ENCODE measurements at regions not wholly inside any gene's neighbourhood (a gene's known extent, or its start where the extent isn't known, plus 50 kb on each side); places are given as distances from the start of the nearest gene placed in this dataset.
A peak's percentile ranks its signal among the peaks of the same experiment; 100 is the strongest.
"Not testable (repeated sequence)": the region's sequence is repeated elsewhere in the genome, so short reads cannot be mapped to it uniquely, and the experiment has no call there.

DNA sequence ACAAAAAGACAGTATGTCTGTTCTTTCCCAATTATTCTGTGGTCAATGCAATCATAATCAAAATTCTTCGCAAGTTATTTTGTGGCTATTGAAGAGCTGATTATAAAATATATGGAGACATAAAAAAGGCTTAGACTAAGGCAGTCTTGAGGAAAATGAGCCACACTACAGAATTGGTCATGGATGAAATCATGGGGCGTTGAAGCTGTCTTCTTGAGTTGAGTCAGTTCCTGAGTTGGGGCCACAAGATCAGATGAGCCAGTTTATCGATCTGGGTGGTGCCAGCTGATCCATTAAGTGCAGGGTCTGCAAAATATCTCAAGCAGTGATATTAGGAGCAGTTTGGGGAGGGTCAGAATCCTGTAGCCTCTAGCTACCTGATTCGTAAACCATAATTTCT lies 96.9 kb upstream of the NUTM2F start:
- H2AK5ac ChIP-seq (ENCODE audit: low read length); H3K9ac ChIP-seq (ENCODE audit: low read length); DNase-seq; H4K8ac ChIP-seq (ENCODE audit: low read depth, low read length); H3K4ac ChIP-seq (ENCODE audit: low read depth, low read length); H4K12ac ChIP-seq (ENCODE audit: low read depth, low read length); H3K36me3 ChIP-seq (ENCODE audit: control insufficient read depth in 1 of 2, insufficient read depth in 2 of 2, low read length in 2 of 2); H2BK5ac ChIP-seq (ENCODE audit: low read depth, low read length, poor library complexity); H2BK120ac ChIP-seq (ENCODE audit: insufficient read depth, low read length, poor library complexity); H3K4me3 ChIP-seq (ENCODE audit: low read depth, low read length); H2AFZ ChIP-seq (ENCODE audit: insufficient read depth, low read length, poor library complexity); H3K4me2 ChIP-seq (ENCODE audit: low read length); H3K4me1 ChIP-seq (ENCODE audit: control insufficient read depth in 1 of 2, insufficient read depth in 2 of 2, low read length in 2 of 2); H3K79me2 ChIP-seq (ENCODE audit: control insufficient read depth, insufficient read depth, low read length, poor library complexity); H3K9me3 ChIP-seq (ENCODE audit: insufficient read depth, low read depth, low read length); H4K91ac ChIP-seq (ENCODE audit: low read depth, low read length); H3K14ac ChIP-seq (ENCODE audit: low read length); H3K79me1 ChIP-seq (ENCODE audit: low read length); H3K27ac ChIP-seq (ENCODE audit: low read depth, low read length); H3K27me3 ChIP-seq (ENCODE audit: insufficient read depth, low read length); H3K23ac ChIP-seq (ENCODE audit: low read length); H2BK12ac ChIP-seq (ENCODE audit: low read length); H3K18ac ChIP-seq (ENCODE audit: low read length): not testable (repeated sequence)
- WGBS (ENCODE audit: extremely low coverage, insufficient coverage, insufficient read length), result no CpG with 5 or more reads among the region's 4 CpGs

DNA sequence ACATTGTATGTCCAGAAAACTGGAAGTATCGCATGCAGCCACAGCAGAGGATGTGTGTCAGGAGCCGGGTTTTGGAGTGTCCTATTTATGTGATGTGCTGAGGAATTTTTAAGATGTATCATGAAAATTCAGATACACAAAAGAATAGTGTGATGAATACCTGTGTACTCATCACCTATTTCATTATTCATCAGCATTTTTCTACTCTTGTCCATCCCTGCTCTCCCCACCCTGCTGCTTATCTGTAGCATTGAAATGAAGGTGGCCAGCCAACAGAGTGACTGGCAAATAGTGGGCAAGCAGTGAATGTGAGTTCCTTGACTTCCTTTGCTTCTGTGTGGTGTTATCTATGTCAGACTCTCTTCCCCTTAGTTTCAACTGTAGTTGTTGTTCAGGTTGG lies 108.7 kb upstream of the NUTM2F start:
- not testable (repeated sequence) for H2AFZ ChIP-seq (ENCODE audit: insufficient read depth, low read length, poor library complexity); H4K8ac ChIP-seq (ENCODE audit: low read depth, low read length); H3K18ac ChIP-seq (ENCODE audit: low read length); H3K4me1 ChIP-seq (ENCODE audit: control insufficient read depth in 1 of 2, insufficient read depth in 2 of 2, low read length in 2 of 2); H3K14ac ChIP-seq (ENCODE audit: low read length); H2BK5ac ChIP-seq (ENCODE audit: low read depth, low read length, poor library complexity); H3K9me3 ChIP-seq (ENCODE audit: insufficient read depth, low read depth, low read length); H3K79me1 ChIP-seq (ENCODE audit: low read length); H3K27ac ChIP-seq (ENCODE audit: low read depth, low read length); H3K9ac ChIP-seq (ENCODE audit: low read length); H3K4me2 ChIP-seq (ENCODE audit: low read length); H3K23ac ChIP-seq (ENCODE audit: low read length); H2AK5ac ChIP-seq (ENCODE audit: low read length); H4K12ac ChIP-seq (ENCODE audit: low read depth, low read length); H3K4ac ChIP-seq (ENCODE audit: low read depth, low read length); H3K79me2 ChIP-seq (ENCODE audit: control insufficient read depth, insufficient read depth, low read length, poor library complexity); H4K91ac ChIP-seq (ENCODE audit: low read depth, low read length); H2BK120ac ChIP-seq (ENCODE audit: insufficient read depth, low read length, poor library complexity); H3K4me3 ChIP-seq (ENCODE audit: low read depth, low read length); H2BK12ac ChIP-seq (ENCODE audit: low read length); H3K27me3 ChIP-seq (ENCODE audit: insufficient read depth, low read length); H3K36me3 ChIP-seq (ENCODE audit: control insufficient read depth in 1 of 2, insufficient read depth in 2 of 2, low read length in 2 of 2); DNase-seq
- WGBS (ENCODE audit: extremely low coverage, insufficient coverage, insufficient read length), result no CpG with 5 or more reads among the region's 2 CpGs

DNA sequence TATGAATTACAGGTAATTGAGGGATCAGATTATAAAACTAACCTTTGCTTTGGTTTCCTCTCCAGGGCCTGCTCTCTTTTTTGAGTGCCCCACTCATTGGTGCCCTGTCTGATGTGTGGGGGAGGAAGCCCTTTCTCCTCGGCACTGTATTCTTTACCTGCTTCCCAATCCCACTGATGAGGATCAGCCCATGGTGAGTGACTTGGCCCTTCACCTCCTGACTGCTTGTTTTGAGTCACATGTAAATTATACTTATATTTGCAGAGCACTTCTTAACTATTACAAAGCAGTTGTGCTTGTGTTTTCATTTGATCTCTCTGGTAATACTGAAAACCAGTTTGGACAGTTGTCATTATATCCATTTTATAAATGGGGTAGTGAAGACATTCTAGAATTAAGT lies 109.9 kb upstream of the NUTM2F start:
- no CpG with 5 or more reads among the region's 1 CpG for WGBS (ENCODE audit: extremely low coverage, insufficient coverage, insufficient read length)
- H2BK5ac ChIP-seq (ENCODE audit: low read depth, low read length, poor library complexity), result not testable (repeated sequence)

DNA sequence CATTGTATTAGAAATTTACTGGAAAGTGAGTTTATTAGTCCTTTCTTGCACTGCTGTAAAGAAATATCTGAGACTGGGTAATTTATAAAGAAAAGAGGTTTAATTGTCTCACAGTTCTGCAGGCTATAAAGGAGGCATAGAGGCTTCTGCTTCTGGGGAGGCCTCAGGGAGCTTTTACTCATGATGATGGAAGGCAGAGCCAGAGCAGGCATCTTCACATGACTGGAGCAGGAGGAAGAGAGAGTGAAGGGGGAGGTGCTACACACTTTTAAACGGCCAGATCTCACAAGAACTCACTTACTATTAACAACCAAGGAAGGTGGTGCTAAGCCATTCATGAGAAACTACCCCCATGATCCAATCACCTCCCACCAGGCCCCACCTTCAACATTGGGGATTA lies 112.7 kb upstream of the NUTM2F start:
- H3K9me3 ChIP-seq (ENCODE audit: insufficient read depth, low read depth, low read length), result not testable (repeated sequence)

More for the DNA sequence above, 109.9 kb upstream of the NUTM2F start:
- H2AK5ac ChIP-seq (ENCODE audit: low read length); H3K36me3 ChIP-seq (ENCODE audit: control insufficient read depth in 1 of 2, insufficient read depth in 2 of 2, low read length in 2 of 2); H3K9ac ChIP-seq (ENCODE audit: low read length); H3K18ac ChIP-seq (ENCODE audit: low read length); H2BK120ac ChIP-seq (ENCODE audit: insufficient read depth, low read length, poor library complexity); H3K9me3 ChIP-seq (ENCODE audit: insufficient read depth, low read depth, low read length); H3K79me2 ChIP-seq (ENCODE audit: control insufficient read depth, insufficient read depth, low read length, poor library complexity); H4K91ac ChIP-seq (ENCODE audit: low read depth, low read length); H3K4me2 ChIP-seq (ENCODE audit: low read length); H4K12ac ChIP-seq (ENCODE audit: low read depth, low read length); H3K4me3 ChIP-seq (ENCODE audit: low read depth, low read length); H3K14ac ChIP-seq (ENCODE audit: low read length); H3K27ac ChIP-seq (ENCODE audit: low read depth, low read length); H2BK12ac ChIP-seq (ENCODE audit: low read length); DNase-seq; H3K4ac ChIP-seq (ENCODE audit: low read depth, low read length); H4K8ac ChIP-seq (ENCODE audit: low read depth, low read length); H2AFZ ChIP-seq (ENCODE audit: insufficient read depth, low read length, poor library complexity); H3K23ac ChIP-seq (ENCODE audit: low read length); H3K27me3 ChIP-seq (ENCODE audit: insufficient read depth, low read length); H3K79me1 ChIP-seq (ENCODE audit: low read length); H3K4me1 ChIP-seq (ENCODE audit: control insufficient read depth in 1 of 2, insufficient read depth in 2 of 2, low read length in 2 of 2): not testable (repeated sequence)

More for the DNA sequence above, 112.7 kb upstream of the NUTM2F start:
- not testable (repeated sequence) for H3K27me3 ChIP-seq (ENCODE audit: insufficient read depth, low read length); H3K79me2 ChIP-seq (ENCODE audit: control insufficient read depth, insufficient read depth, low read length, poor library complexity); H3K14ac ChIP-seq (ENCODE audit: low read length); H3K23ac ChIP-seq (ENCODE audit: low read length); H3K4ac ChIP-seq (ENCODE audit: low read depth, low read length); H3K79me1 ChIP-seq (ENCODE audit: low read length); H2BK120ac ChIP-seq (ENCODE audit: insufficient read depth, low read length, poor library complexity); H3K4me3 ChIP-seq (ENCODE audit: low read depth, low read length); H3K27ac ChIP-seq (ENCODE audit: low read depth, low read length); H3K9ac ChIP-seq (ENCODE audit: low read length); H2BK5ac ChIP-seq (ENCODE audit: low read depth, low read length, poor library complexity); H3K4me1 ChIP-seq (ENCODE audit: control insufficient read depth in 1 of 2, insufficient read depth in 2 of 2, low read length in 2 of 2); H2AK5ac ChIP-seq (ENCODE audit: low read length); H4K12ac ChIP-seq (ENCODE audit: low read depth, low read length); H3K36me3 ChIP-seq (ENCODE audit: control insufficient read depth in 1 of 2, insufficient read depth in 2 of 2, low read length in 2 of 2); H2AFZ ChIP-seq (ENCODE audit: insufficient read depth, low read length, poor library complexity); H3K18ac ChIP-seq (ENCODE audit: low read length); H4K91ac ChIP-seq (ENCODE audit: low read depth, low read length); H4K8ac ChIP-seq (ENCODE audit: low read depth, low read length); H3K4me2 ChIP-seq (ENCODE audit: low read length)
- DNase-seq, result peak; percentile 53 to 61
- peak overlapping the region; percentile 58 for H2BK12ac ChIP-seq (ENCODE audit: low read length)
- WGBS (ENCODE audit: extremely low coverage, insufficient coverage, insufficient read length), result no CpG with 5 or more reads among the region's 1 CpG
